ENCODE measurements at regions not wholly inside any gene's neighbourhood (a gene's known extent, or its start where the extent isn't known, plus 50 kb on each side); places are given as distances from the start of the nearest gene placed in this dataset.

GRCh38 chr13:85363504-85363903 lies 435.7 kb downstream of the SLITRK6 start:
- H3K27me3 Mint-ChIP-seq (ENCODE audit: insufficient read depth, unreplicated experiment), result no peaks in the 10 kb centered on the region
- no peak overlapping the region for H3K27ac Mint-ChIP-seq (ENCODE audit: unreplicated experiment)
- no peaks in the 10 kb centered on the region for H3K36me3 Mint-ChIP-seq (ENCODE audit: insufficient read depth, unreplicated experiment)
- no peaks in the 10 kb centered on the region for H3K4me1 Mint-ChIP-seq (ENCODE audit: low read depth, unreplicated experiment)
- no peak overlapping the region for H3K4me3 Mint-ChIP-seq (ENCODE audit: unreplicated experiment)
- no peaks in the 10 kb centered on the region for H3K9me3 Mint-ChIP-seq (ENCODE audit: unreplicated experiment)
- no peak for TF ChIP-seq CTCF (IDR thresholded peaks at IDR 0.05; ENCODE audit: insufficient read depth in 1 of 2, low read depth in 1 of 2, low read length in 1 of 2, severe bottlenecking in 1 of 2, unreplicated experiment in 1 of 2)
- intact Hi-C loops (cut with micrococcal nuclease; ENCODE audit: unreplicated experiment), result no loop called here
- Histone ChIP-seq H3K36me3 (ENCODE audit: control insufficient read depth, insufficient read depth, low read length) (no peaks in the 10 kb centered on the region), H3K9me3 (no peaks in the 10 kb centered on the region), H3K4me3 (ENCODE audit: low read depth, low read length) (no peak overlapping the region), H3K27me3 (replicated peaks; ENCODE audit: control insufficient read depth, insufficient read depth, low read length) (no peaks in the 10 kb centered on the region), H3K4me1 (no peaks in the 10 kb centered on the region)
- POLR2A ChIA-PET, result no interaction called here
- DNase-seq, result no peak
- BruUV-seq (replicated peaks), result no TSS peak
- CTCF ChIA-PET, result no interaction called here

GRCh38 chr13:85362980-85363379 lies 436.2 kb downstream of the SLITRK6 start:
- H3K9me3 Mint-ChIP-seq (ENCODE audit: unreplicated experiment), result peaks cover 3% of the 10 kb centered on the region

GRCh38 chr13:85347251-85347650 lies 452.0 kb downstream of the SLITRK6 start:
- TF ChIP-seq CTCF (IDR thresholded peaks at IDR 0.05; ENCODE audit: insufficient read depth in 1 of 2, low read depth in 1 of 2, low read length in 1 of 2, severe bottlenecking in 1 of 2, unreplicated experiment in 1 of 2), result no peak
- DNase-seq, result no peak
- intact Hi-C loops (cut with micrococcal nuclease; ENCODE audit: unreplicated experiment), result no loop called here
- Mint-ChIP-seq H3K27ac (ENCODE audit: unreplicated experiment) (no peak overlapping the region), H3K36me3 (ENCODE audit: insufficient read depth, unreplicated experiment) (no peaks in the 10 kb centered on the region), H3K4me3 (ENCODE audit: unreplicated experiment) (no peak overlapping the region), H3K4me1 (ENCODE audit: low read depth, unreplicated experiment) (no peaks in the 10 kb centered on the region), H3K9me3 (ENCODE audit: unreplicated experiment) (no peaks in the 10 kb centered on the region), H3K27me3 (ENCODE audit: insufficient read depth, unreplicated experiment) (peaks cover 3% of the 10 kb centered on the region)
- no peaks in the 10 kb centered on the region for H3K9me3 ChIP-seq
- CTCF ChIA-PET, result no interaction called here
- no peaks in the 10 kb centered on the region for H3K4me1 ChIP-seq
- BruUV-seq (replicated peaks), result no TSS peak
- H3K4me3 ChIP-seq (ENCODE audit: low read depth, low read length), result no peak overlapping the region
- POLR2A ChIA-PET, result no interaction called here
- H3K36me3 ChIP-seq (ENCODE audit: control insufficient read depth, insufficient read depth, low read length), result no peaks in the 10 kb centered on the region
- H3K27me3 ChIP-seq (replicated peaks; ENCODE audit: control insufficient read depth, insufficient read depth, low read length), result no peaks in the 10 kb centered on the region

More at GRCh38 chr13:85362980-85363379, 436.2 kb downstream of the SLITRK6 start:
- CTCF ChIA-PET, result no interaction called here
- Histone ChIP-seq H3K4me1 (no peaks in the 10 kb centered on the region), H3K4me3 (ENCODE audit: low read depth, low read length) (no peak overlapping the region), H3K9me3 (no peaks in the 10 kb centered on the region), H3K27me3 (replicated peaks; ENCODE audit: control insufficient read depth, insufficient read depth, low read length) (no peaks in the 10 kb centered on the region), H3K36me3 (ENCODE audit: control insufficient read depth, insufficient read depth, low read length) (no peaks in the 10 kb centered on the region)
- H3K27ac Mint-ChIP-seq (ENCODE audit: unreplicated experiment), result no peak overlapping the region
- POLR2A ChIA-PET, result no interaction called here
- H3K27me3 Mint-ChIP-seq (ENCODE audit: insufficient read depth, unreplicated experiment), result no peaks in the 10 kb centered on the region
- no peak for TF ChIP-seq CTCF (IDR thresholded peaks at IDR 0.05; ENCODE audit: insufficient read depth in 1 of 2, low read depth in 1 of 2, low read length in 1 of 2, severe bottlenecking in 1 of 2, unreplicated experiment in 1 of 2)
- no peaks in the 10 kb centered on the region for H3K36me3 Mint-ChIP-seq (ENCODE audit: insufficient read depth, unreplicated experiment)
- no peak overlapping the region for H3K4me3 Mint-ChIP-seq (ENCODE audit: unreplicated experiment)
- intact Hi-C loops (cut with micrococcal nuclease; ENCODE audit: unreplicated experiment), result no loop called here
- no peaks in the 10 kb centered on the region for H3K4me1 Mint-ChIP-seq (ENCODE audit: low read depth, unreplicated experiment)
- no peak for DNase-seq
- no TSS peak for BruUV-seq (replicated peaks)

Measured in Caco-2 (cell line).